GM19238 (cell line): ENCODE measurements at regions not wholly inside any gene's neighbourhood (a gene's known extent, or its start where the extent isn't known, plus 50 kb on each side); places are given as distances from the start of the nearest gene placed in this dataset.

Experiments used
- DNase-seq: peaks from one replicate; pipeline ENCODE4 v3.0.0; 2011; ENCODE audit warnings: low spot score; ENCODE audit not compliant: insufficient read length

- no peak for DNase-seq
Observed at GRCh38 chr20:23178806-23179205, 92.7 kb upstream of the CD93 start.

- DNase-seq, result no peak
Observed at GRCh38 chr20:23174821-23175220, 88.7 kb upstream of the CD93 start.

- no peak for DNase-seq
Observed at GRCh38 chr20:23167431-23167830, 81.3 kb upstream of the CD93 start.

GRCh38 chr20:23166563-23166962, 80.4 kb upstream of the CD93 start:
- no peak for DNase-seq

GRCh38 chr20:23165964-23166363, 79.8 kb upstream of the CD93 start:
- DNase-seq, result no peak

GRCh38 chr20:23165307-23165750, 79.2 kb upstream of the CD93 start:
- no peak for DNase-seq

GRCh38 chr20:23164176-23164601, 78.1 kb upstream of the CD93 start:
- DNase-seq, result no peak

GRCh38 chr20:23163562-23163961, 77.4 kb upstream of the CD93 start:
- DNase-seq, result no peak

GRCh38 chr20:23162887-23163286, 76.8 kb upstream of the CD93 start:
- DNase-seq, result no peak

GRCh38 chr20:23161968-23162696, 76.0 kb upstream of the CD93 start:
- DNase-seq, result no peak

GRCh38 chr20:23161244-23161891, 75.2 kb upstream of the CD93 start:
- no peak for DNase-seq

- DNase-seq, result no peak
Observed at GRCh38 chr20:23160536-23161243, 74.6 kb upstream of the CD93 start.

GRCh38 chr20:23159947-23160318, 73.8 kb upstream of the CD93 start:
- DNase-seq, result no peak

- no peak for DNase-seq
Observed at GRCh38 chr20:23159256-23159946, 73.3 kb upstream of the CD93 start.

- no peak for DNase-seq
Observed at GRCh38 chr20:23157734-23158133, 71.6 kb upstream of the CD93 start.

- DNase-seq, result no peak
Observed at GRCh38 chr20:23156842-23157423, 70.8 kb upstream of the CD93 start.

- DNase-seq, result no peak
Observed at GRCh38 chr20:23156170-23156841, 70.2 kb upstream of the CD93 start.

GRCh38 chr20:23155141-23155590, 69.0 kb upstream of the CD93 start:
- DNase-seq, result no peak

- DNase-seq, result no peak
Observed at GRCh38 chr20:23153696-23154341, 67.7 kb upstream of the CD93 start.

- no peak for DNase-seq
Observed at GRCh38 chr20:23152902-23153301, 66.8 kb upstream of the CD93 start.
